ENCODE measurements at regions not wholly inside any gene's neighbourhood (a gene's known extent, or its start where the extent isn't known, plus 50 kb on each side); places are given as distances from the start of the nearest gene placed in this dataset.

DNA sequence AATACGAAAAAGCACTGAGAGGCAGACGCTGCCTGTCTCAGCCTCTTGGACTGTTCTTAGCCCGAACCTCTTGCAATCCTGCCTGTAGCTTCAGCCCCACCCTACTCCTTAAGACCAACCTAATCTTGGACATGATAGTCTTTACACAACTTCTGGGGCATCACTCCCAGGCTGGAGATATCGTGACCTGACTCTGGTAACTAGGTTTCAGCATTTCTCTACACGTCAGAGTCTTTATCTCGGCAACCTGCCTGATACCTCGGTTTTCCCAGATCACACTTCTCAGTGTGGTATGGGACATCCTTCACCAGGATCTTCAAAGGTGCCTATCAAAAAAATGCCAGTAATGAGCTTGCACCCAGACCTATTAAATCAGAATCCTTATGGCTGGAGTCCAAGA lies 590.2 kb upstream of the KCNMB2 start:
- Histone ChIP-seq H3K27ac (ENCODE audit: low read length) (no peak overlapping the region), H3K9ac (ENCODE audit: low read depth, low read length) (no peak overlapping the region), H3K4me3 (ENCODE audit: low read length) (no peak overlapping the region), H3K36me3 (ENCODE audit: insufficient read depth, low read depth, low read length) (no peaks in the 10 kb centered on the region), H3K9me3 (ENCODE audit: insufficient read depth, low read depth, low read length) (no peaks in the 10 kb centered on the region), H3K27me3 (ENCODE audit: insufficient read depth, low read length) (no peaks in the 10 kb centered on the region), H3K4me1 (ENCODE audit: insufficient read depth, low read length) (peaks cover 8% of the 10 kb centered on the region; the same call in 1 of the 2 replicates)

DNA sequence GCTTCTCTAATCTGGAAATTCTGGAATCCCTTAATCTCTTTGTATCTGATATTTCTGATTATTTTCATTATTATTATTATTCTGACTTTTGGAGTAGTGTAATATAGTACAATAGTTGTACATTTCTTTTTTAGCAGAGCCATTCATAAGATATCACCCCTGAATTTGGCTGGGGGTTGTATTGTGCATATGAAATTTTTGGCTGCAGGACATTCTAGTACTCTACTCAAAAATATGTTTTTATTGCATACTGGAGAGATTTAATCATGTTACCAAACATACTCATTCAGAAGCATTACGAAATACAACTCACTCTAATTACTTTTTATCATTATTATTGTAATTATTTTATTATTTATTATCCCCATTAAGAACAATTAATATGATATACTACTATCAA lies 589.7 kb upstream of the KCNMB2 start:
- no peaks in the 10 kb centered on the region for H3K36me3 ChIP-seq (ENCODE audit: insufficient read depth, low read depth, low read length)
- no peaks in the 10 kb centered on the region for H3K27me3 ChIP-seq (ENCODE audit: insufficient read depth, low read length)
- no peaks in the 10 kb centered on the region for H3K9me3 ChIP-seq (ENCODE audit: insufficient read depth, low read depth, low read length)
- peaks cover 8% of the 10 kb centered on the region; the same call in 1 of the 2 replicates for H3K4me1 ChIP-seq (ENCODE audit: insufficient read depth, low read length)
- H3K4me3 ChIP-seq (ENCODE audit: low read length) = no peak overlapping the region
- no peak overlapping the region for H3K9ac ChIP-seq (ENCODE audit: low read depth, low read length)
- no peak overlapping the region for H3K27ac ChIP-seq (ENCODE audit: low read length)

DNA sequence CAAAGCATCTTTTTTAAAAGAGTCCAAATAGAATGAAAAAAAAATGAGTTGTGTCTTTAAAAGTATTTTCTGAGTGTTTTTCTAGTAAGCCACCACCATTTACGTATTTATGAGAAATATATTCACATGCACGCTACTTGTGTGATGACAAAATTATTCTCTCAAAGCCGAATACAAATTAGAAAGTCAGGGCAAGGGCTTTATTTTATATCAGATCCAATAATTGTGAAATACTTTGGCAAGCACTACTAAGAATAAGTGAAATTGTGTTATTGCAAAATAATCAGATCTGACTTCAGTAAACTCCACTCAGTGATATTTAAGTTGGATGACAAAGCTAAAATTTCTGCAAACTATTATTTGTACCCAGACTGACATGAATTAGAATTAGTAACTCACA lies 589.3 kb upstream of the KCNMB2 start:
- Histone ChIP-seq H3K4me1 (ENCODE audit: insufficient read depth, low read length) (0 out of 2 replicates have a peak, but pooled peaks cover 5% of the 10 kb centered on the region), H3K27ac (ENCODE audit: low read length) (no peak overlapping the region), H3K27me3 (ENCODE audit: insufficient read depth, low read length) (no peaks in the 10 kb centered on the region), H3K36me3 (ENCODE audit: insufficient read depth, low read depth, low read length) (no peaks in the 10 kb centered on the region), H3K9ac (ENCODE audit: low read depth, low read length) (no peak overlapping the region), H3K4me3 (ENCODE audit: low read length) (no peak overlapping the region), H3K9me3 (ENCODE audit: insufficient read depth, low read depth, low read length) (no peaks in the 10 kb centered on the region)

DNA sequence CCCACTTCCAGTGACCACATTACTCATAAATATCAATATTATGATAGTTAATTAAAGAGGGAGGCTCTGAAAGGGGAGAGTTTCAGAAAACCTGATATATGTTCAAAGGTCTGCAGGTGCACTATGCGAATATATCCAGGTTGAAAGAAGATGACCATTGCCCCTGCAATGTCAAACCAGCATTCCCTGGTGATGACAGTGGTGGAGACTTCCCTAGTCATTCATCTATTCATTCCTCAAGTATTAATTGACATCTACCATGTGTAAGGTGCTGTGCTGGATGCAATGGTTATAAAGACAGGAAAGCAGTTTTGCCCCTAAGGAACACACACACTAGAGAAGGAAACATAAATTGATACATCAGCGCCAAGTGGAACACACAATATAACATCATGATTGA lies 588.3 kb upstream of the KCNMB2 start:
- no peak overlapping the region for H3K4me3 ChIP-seq (ENCODE audit: low read length)
- H3K9ac ChIP-seq (ENCODE audit: low read depth, low read length) = no peak overlapping the region
- no peaks in the 10 kb centered on the region for H3K27me3 ChIP-seq (ENCODE audit: insufficient read depth, low read length)
- H3K27ac ChIP-seq (ENCODE audit: low read length) = no peak overlapping the region
- no peaks in the 10 kb centered on the region for H3K4me1 ChIP-seq (ENCODE audit: insufficient read depth, low read length)
- H3K9me3 ChIP-seq (ENCODE audit: insufficient read depth, low read depth, low read length) = no peaks in the 10 kb centered on the region
- H3K36me3 ChIP-seq (ENCODE audit: insufficient read depth, low read depth, low read length) = no peaks in the 10 kb centered on the region

DNA sequence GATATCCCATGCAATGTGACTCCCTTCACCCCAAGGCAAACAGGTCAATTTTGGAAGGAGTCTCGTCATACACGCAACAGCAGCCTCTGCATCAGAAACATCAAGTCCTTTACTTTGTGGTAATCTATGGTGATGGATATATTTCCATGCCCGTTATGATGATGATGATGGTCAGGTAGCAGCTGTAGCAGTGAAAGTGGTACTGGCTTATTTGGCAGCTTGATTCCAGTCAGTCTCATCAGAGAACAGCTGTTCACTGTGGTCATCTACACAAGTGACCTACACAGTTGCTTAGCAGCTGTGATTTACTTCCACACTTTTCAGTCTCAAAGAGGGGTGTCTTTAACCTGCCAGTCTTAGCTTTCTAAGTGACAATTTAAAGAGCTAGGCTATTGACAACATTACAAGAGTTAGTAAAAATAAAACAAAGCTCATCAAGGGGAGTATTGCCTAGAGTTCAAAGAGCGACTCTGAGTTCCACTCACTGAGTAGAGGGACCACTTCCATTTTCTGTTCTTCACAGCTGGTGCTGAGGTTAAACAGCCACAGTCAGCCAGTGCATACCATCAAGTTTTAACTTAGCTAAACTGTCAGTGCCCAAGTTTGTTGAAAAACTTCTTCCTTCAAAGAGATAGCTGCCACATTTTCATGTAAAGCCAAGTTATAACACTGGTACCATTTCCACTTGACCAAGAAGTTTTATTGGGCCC lies 587.4 kb upstream of the KCNMB2 start:
- no peak overlapping the region for H3K9ac ChIP-seq (ENCODE audit: low read depth, low read length)
- H3K9me3 ChIP-seq (ENCODE audit: insufficient read depth, low read depth, low read length) = no peaks in the 10 kb centered on the region
- H3K4me3 ChIP-seq (ENCODE audit: low read length) = no peak overlapping the region
- H3K27me3 ChIP-seq (ENCODE audit: insufficient read depth, low read length) = no peaks in the 10 kb centered on the region
- no peaks in the 10 kb centered on the region for H3K4me1 ChIP-seq (ENCODE audit: insufficient read depth, low read length)
- H3K36me3 ChIP-seq (ENCODE audit: insufficient read depth, low read depth, low read length) = no peaks in the 10 kb centered on the region
- no peak overlapping the region for H3K27ac ChIP-seq (ENCODE audit: low read length)

DNA sequence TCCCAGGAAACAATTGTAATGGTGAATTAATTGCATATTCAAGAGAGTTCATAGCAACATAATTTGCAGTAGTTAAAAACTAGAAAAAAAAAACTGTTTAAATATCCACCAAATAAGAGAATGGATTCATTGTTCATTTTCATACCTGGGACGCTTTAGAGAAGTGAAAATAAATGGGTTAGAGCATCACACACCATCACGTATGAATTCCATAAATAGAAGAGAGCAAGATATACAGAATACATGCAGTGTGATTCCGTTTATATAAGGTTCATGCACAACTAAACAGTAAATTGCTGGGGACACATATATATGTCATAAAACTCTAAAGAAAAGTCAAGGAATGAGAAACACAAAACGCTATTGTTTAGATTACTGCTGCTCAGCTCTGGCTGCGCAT lies 577.0 kb upstream of the KCNMB2 start:
- Histone ChIP-seq H3K9me3 (ENCODE audit: insufficient read depth, low read depth, low read length) (no peaks in the 10 kb centered on the region), H3K9ac (ENCODE audit: low read depth, low read length) (no peak overlapping the region), H3K27ac (ENCODE audit: low read length) (no peak overlapping the region), H3K36me3 (ENCODE audit: insufficient read depth, low read depth, low read length) (no peaks in the 10 kb centered on the region), H3K4me1 (ENCODE audit: insufficient read depth, low read length) (no peaks in the 10 kb centered on the region), H3K27me3 (ENCODE audit: insufficient read depth, low read length) (no peaks in the 10 kb centered on the region), H3K4me3 (ENCODE audit: low read length) (no peak overlapping the region)

DNA sequence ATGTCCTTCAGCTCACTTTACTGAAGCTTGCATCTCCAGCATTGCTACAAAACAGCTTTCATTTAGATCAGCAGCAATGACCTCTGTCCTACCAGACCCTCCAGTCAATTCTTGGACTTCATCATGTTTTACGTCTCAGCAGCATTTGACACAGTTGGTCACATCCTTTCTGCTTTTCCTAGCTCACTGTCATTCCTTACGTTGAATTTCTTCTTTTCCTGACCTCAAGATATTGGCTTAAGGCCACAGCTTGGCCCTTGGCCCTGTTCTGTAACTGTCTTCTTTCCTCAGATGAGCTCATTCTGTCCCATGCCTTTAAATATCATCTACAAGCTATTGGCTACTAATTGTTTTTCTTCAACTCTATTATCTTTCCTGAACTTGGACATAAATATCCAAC lies 576.2 kb upstream of the KCNMB2 start:
- no peaks in the 10 kb centered on the region for H3K27me3 ChIP-seq (ENCODE audit: insufficient read depth, low read length)
- no peak overlapping the region for H3K9ac ChIP-seq (ENCODE audit: low read depth, low read length)
- no peak overlapping the region for H3K27ac ChIP-seq (ENCODE audit: low read length)
- no peaks in the 10 kb centered on the region for H3K9me3 ChIP-seq (ENCODE audit: insufficient read depth, low read depth, low read length)
- H3K4me1 ChIP-seq (ENCODE audit: insufficient read depth, low read length) = no peaks in the 10 kb centered on the region
- H3K4me3 ChIP-seq (ENCODE audit: low read length) = no peak overlapping the region
- no peaks in the 10 kb centered on the region for H3K36me3 ChIP-seq (ENCODE audit: insufficient read depth, low read depth, low read length)

DNA sequence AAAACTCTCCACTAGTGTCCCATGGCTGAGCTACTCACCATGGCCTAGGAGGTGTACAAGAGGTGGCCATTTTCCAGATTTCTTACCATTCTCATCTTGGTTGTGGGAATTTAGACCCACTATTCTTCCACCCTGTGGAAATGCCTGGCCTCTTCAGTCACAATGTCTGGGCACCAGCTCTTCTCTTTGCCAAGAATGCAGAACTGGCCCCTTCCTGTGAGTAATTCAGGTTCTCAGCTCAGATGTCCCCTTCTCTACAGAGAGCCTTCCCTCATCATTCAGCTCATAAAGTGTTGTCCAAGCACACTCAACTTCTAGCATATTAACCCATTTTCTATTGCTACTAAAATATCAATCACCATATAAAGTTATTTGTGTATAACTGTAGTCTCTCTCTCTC lies 575.5 kb upstream of the KCNMB2 start:
- Histone ChIP-seq H3K9me3 (ENCODE audit: insufficient read depth, low read depth, low read length) (no peaks in the 10 kb centered on the region), H3K27me3 (ENCODE audit: insufficient read depth, low read length) (no peaks in the 10 kb centered on the region), H3K27ac (ENCODE audit: low read length) (no peak overlapping the region), H3K36me3 (ENCODE audit: insufficient read depth, low read depth, low read length) (no peaks in the 10 kb centered on the region), H3K4me3 (ENCODE audit: low read length) (no peak overlapping the region), H3K9ac (ENCODE audit: low read depth, low read length) (no peak overlapping the region), H3K4me1 (ENCODE audit: insufficient read depth, low read length) (no peaks in the 10 kb centered on the region)

DNA sequence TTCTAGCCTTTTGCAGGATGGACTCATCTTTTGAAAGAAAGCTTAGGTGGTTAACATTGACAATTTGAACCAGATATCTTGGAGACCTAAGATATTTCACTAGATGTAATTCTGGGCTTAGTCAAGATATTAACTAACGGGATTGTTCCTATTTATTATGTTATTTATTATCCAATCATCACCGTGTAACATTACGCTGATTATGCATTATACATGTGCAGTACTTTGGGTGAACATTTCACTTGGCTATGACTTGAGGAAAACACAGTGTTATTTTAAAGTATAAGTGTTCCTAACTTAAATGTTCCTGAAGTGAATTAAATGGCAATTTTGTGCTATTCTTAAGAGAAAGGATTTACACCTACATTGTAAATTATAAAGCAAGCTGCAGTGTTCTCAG lies 574.5 kb upstream of the KCNMB2 start:
- H3K36me3 ChIP-seq (ENCODE audit: insufficient read depth, low read depth, low read length) = no peaks in the 10 kb centered on the region
- H3K27me3 ChIP-seq (ENCODE audit: insufficient read depth, low read length) = no peaks in the 10 kb centered on the region
- no peak overlapping the region for H3K27ac ChIP-seq (ENCODE audit: low read length)
- no peaks in the 10 kb centered on the region for H3K4me1 ChIP-seq (ENCODE audit: insufficient read depth, low read length)
- no peak overlapping the region for H3K9ac ChIP-seq (ENCODE audit: low read depth, low read length)
- no peaks in the 10 kb centered on the region for H3K9me3 ChIP-seq (ENCODE audit: insufficient read depth, low read depth, low read length)
- no peak overlapping the region for H3K4me3 ChIP-seq (ENCODE audit: low read length)

DNA sequence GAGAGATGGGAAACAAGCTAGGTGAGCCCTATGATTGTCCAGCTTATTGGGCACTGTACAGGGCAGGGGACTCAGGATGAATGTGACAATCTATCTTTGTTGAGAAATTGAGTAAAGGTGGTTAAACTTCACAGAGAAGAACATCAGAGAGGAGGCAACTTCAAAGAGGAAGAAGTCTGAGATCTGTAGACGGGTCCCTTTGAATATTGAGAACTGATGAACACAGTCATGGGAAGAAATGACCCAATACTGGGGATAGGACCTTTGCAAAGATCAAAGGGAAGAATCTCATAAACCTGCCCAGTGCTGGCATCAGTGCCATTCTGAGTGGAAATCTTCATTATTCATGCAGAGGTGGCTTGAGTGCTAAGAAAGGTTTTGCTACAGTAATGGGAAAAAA lies 569.7 kb upstream of the KCNMB2 start:
- Histone ChIP-seq H3K4me1 (ENCODE audit: insufficient read depth, low read length) (no peaks in the 10 kb centered on the region), H3K27ac (ENCODE audit: low read length) (no peak overlapping the region), H3K36me3 (ENCODE audit: insufficient read depth, low read depth, low read length) (no peaks in the 10 kb centered on the region), H3K4me3 (ENCODE audit: low read length) (no peak overlapping the region), H3K9me3 (ENCODE audit: insufficient read depth, low read depth, low read length) (no peaks in the 10 kb centered on the region), H3K27me3 (ENCODE audit: insufficient read depth, low read length) (no peaks in the 10 kb centered on the region), H3K9ac (ENCODE audit: low read depth, low read length) (no peak overlapping the region)

DNA sequence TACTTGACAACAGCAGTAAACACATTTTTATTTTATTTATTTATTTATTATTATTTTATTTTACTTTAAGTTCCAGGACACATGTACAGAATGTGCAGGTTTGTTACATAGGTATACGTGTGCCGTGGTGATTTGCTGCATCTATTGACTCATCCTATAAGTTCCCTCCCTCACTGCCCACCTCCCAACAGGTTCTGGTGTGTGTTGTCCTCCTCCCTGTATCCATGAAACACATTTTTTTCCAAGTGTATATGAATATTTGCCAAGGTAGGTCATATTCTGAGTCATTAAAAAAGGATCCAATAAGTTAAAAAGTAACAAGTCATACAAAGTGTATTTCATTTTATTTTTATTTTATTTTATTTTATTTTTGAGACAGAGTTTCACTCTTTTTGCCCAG lies 567.3 kb upstream of the KCNMB2 start:
- Histone ChIP-seq H3K9ac (ENCODE audit: low read depth, low read length) (no peak overlapping the region), H3K9me3 (ENCODE audit: insufficient read depth, low read depth, low read length) (no peaks in the 10 kb centered on the region), H3K36me3 (ENCODE audit: insufficient read depth, low read depth, low read length) (no peaks in the 10 kb centered on the region), H3K4me3 (ENCODE audit: low read length) (no peak overlapping the region), H3K27me3 (ENCODE audit: insufficient read depth, low read length) (no peaks in the 10 kb centered on the region), H3K27ac (ENCODE audit: low read length) (no peak overlapping the region), H3K4me1 (ENCODE audit: insufficient read depth, low read length) (no peaks in the 10 kb centered on the region; the same call in 1 of the 2 replicates)

DNA sequence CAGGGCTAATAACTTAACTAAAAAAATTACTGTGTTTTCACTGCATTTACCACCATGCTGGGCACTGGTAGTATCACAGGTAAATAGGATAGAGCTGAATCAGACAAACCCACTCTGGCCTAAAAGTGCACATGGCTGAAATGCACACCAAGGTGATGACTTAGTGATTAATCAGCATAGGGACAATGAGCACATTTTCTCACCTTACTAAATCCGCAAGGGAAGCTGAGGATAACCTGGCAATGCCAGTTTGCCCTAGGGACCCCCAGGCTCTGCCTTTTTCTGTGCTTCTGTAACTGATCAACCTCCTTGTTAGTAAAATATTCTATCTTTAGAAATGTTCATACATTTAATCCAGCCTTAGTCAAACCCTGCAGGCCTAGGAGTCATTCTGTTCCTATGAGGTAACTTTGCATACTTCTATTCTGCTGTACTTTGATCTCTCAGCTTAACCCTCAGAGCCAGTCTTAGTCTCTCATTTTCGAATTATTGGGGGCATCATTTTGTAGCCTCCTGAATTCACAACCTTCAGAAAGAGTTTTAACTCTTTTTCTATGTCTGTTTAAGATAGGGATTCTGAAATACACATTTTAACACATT lies 562.9 kb upstream of the KCNMB2 start:
- no peak overlapping the region for H3K4me3 ChIP-seq (ENCODE audit: low read length)

More for the DNA sequence above, 562.9 kb upstream of the KCNMB2 start:
- Histone ChIP-seq H3K4me1 (ENCODE audit: insufficient read depth, low read length) (no peaks in the 10 kb centered on the region; the same call in 1 of the 2 replicates), H3K9me3 (ENCODE audit: insufficient read depth, low read depth, low read length) (no peaks in the 10 kb centered on the region), H3K36me3 (ENCODE audit: insufficient read depth, low read depth, low read length) (no peaks in the 10 kb centered on the region), H3K9ac (ENCODE audit: low read depth, low read length) (no peak overlapping the region), H3K27me3 (ENCODE audit: insufficient read depth, low read length) (no peaks in the 10 kb centered on the region), H3K27ac (ENCODE audit: low read length) (no peak overlapping the region)
